HepG2 (cell line): ENCODE measurements at regions not wholly inside any gene's neighbourhood (a gene's known extent, or its start where the extent isn't known, plus 50 kb on each side); places are given as distances from the start of the nearest gene placed in this dataset.

Source experiments
- ATAC-seq: fragments of 200-7000 bp; cut with Tn5 transposase; 3 replicates; pipeline ENCODE4 v1.9.1; 2020; ENCODE audit warnings: mild to moderate bottlenecking, moderate library complexity
- BruUV-seq: library from RNA; stranded (reverse); fragments of 400-500 nt; replicated peaks from 2 replicates; lab custom pipeline; 2021; lab: Mats Ljungman, UMichigan
- CTCF ChIA-PET: fragments of 300-600 bp; formaldehyde crosslinking; extraction: SDS; loops from one replicate; lab custom pipeline; 2021; ENCODE audit warnings: low total read pairs, inconsistent platforms, low intra/inter-chr PET ratio; lab: Yijun Ruan, JAX
- POLR2A ChIA-PET: fragments of 350-600 bp; sonication (Branson Sonifier 250); formaldehyde crosslinking; loops from one replicate; lab custom pipeline; 2020; ENCODE audit warnings: antibody characterized with exemption, inconsistent platforms; lab: Yijun Ruan, JAX
- DNase-seq: peaks from one replicate; pipeline ENCODE4 v3.0.0-alpha.2; 2015; ENCODE audit warnings: low spot score
- FAIRE-seq: peaks from 3 replicates; lab custom pipeline; 2011; peaks lifted over from hg19 to GRCh38; lab: Jason Lieb, UNC
- H2AFZ ChIP-seq: one replicate; pipeline ENCODE4 v1.6.1; 2011; ENCODE audit warnings: low read length, inconsistent platforms
- H3K27ac ChIP-seq: fragments of 300-600 bp; 3 replicates; pipeline ENCODE4 v1.8.0; 2011; ENCODE audit warnings: mixed run types, mild to moderate bottlenecking, mixed read lengths, low read length, inconsistent platforms; ENCODE audit not compliant: insufficient read depth; ENCODE audit errors: extremely low read length
- H3K27me3 ChIP-seq, 2 experiments: fragments of 200-600 bp in 1 of 2; 2 replicates in 1 of 2; 3 replicates in 1 of 2; pipeline versions ENCODE4 v1.6.0 to v1.8.0; 2011; ENCODE audit warnings: low read length in 2 of 2, mild to moderate bottlenecking in 2 of 2, moderate library complexity in 2 of 2, inconsistent platforms in 1 of 2; ENCODE audit not compliant: insufficient read depth in 2 of 2, control insufficient read depth in 1 of 2
- H3K36me3 ChIP-seq, 2 experiments: fragments of 200-600 bp in 1 of 2; replicated peaks in 1 of 2; 2 replicates in 1 of 2; 3 replicates in 1 of 2; pipeline versions ENCODE4 v1.5.1 to v1.8.0; 2011; ENCODE audit warnings: low read length in 2 of 2, inconsistent platforms in 1 of 2; ENCODE audit not compliant: insufficient read depth in 2 of 2, control insufficient read depth in 1 of 2
- H3K4me1 ChIP-seq: 2 replicates; pipeline ENCODE4 v1.5.1; 2012; ENCODE audit warnings: low read length, inconsistent platforms; ENCODE audit not compliant: insufficient read depth
- H3K4me2 ChIP-seq: 2 replicates; pipeline ENCODE4 v1.6.0; 2011; ENCODE audit warnings: low read depth, low read length, inconsistent platforms
- H3K4me3 ChIP-seq, 3 experiments: fragments of 200-600 bp in 1 of 3; sonication (generic), shearing (Covaris generic) in 1 of 3; replicated peaks in 1 of 3; 2 replicates each; pipeline ENCODE4 v1.5.1; 2011 to 2016; ENCODE audit warnings: low read length in 3 of 3, inconsistent platforms in 2 of 3, low read depth in 2 of 3, mild to moderate bottlenecking in 2 of 3, control low read depth in 1 of 3, mixed read lengths in 1 of 3; ENCODE audit not compliant: insufficient read depth in 1 of 3
- H3K79me2 ChIP-seq: one replicate; pipeline ENCODE4 v1.6.1; 2011; ENCODE audit warnings: low read length, inconsistent platforms; ENCODE audit not compliant: insufficient read depth
- H3K9ac ChIP-seq: 2 replicates; pipeline ENCODE4 v1.6.0; 2011; ENCODE audit warnings: mild to moderate bottlenecking, low read depth, low read length, inconsistent platforms; ENCODE audit not compliant: insufficient read depth
- H3K9me3 ChIP-seq: 2 replicates; pipeline ENCODE4 v1.5.1; 2012; ENCODE audit warnings: mild to moderate bottlenecking, low read length
- H4K20me1 ChIP-seq: 2 replicates; pipeline ENCODE4 v1.6.0; 2011; ENCODE audit warnings: inconsistent platforms, mild to moderate bottlenecking, low read length, moderate library complexity; ENCODE audit not compliant: insufficient read depth
- AGO1 ChIP-seq: fragments of 200-400 bp; formaldehyde crosslinking; IDR thresholded peaks from 2 replicates; pipeline ENCODE4 v1.6.1; 2017; ENCODE audit warnings: mild to moderate bottlenecking, low read depth, low read length, moderate library complexity; ENCODE audit not compliant: poor library complexity, severe bottlenecking
- BHLHE40 ChIP-seq: IDR thresholded peaks from 2 replicates; pipeline ENCODE4 v1.6.1; 2011; ENCODE audit warnings: low read length, improper control_type of control experiment
- CEBPB ChIP-seq: IDR thresholded peaks from 2 replicates; pipeline ENCODE4 v1.6.1; 2011; ENCODE audit warnings: low read depth, low read length, improper control_type of control experiment, borderline replicate concordance
- ERF ChIP-seq: IDR thresholded peaks from 2 replicates; pipeline ENCODE4 v1.6.1; 2018; ENCODE audit warnings: missing biosample characterization, missing genetic modification reagents
- LRRFIP1 ChIP-seq: sonication (generic); formaldehyde crosslinking; conservative IDR thresholded peaks from 2 replicates; pipeline ENCODE4 v1.4.0; 2020; ENCODE audit warnings: missing genetic modification reagents
- TP53 ChIP-seq: sonication (generic); formaldehyde crosslinking; conservative IDR thresholded peaks from 2 replicates; pipeline ENCODE4 v1.4.0; 2020; ENCODE audit warnings: missing genetic modification reagents
- TRAFD1 ChIP-seq: sonication (generic); formaldehyde crosslinking; IDR thresholded peaks from 2 replicates; pipeline ENCODE4 v1.5.1; 2020; ENCODE audit warnings: missing genetic modification reagents, mild to moderate bottlenecking, borderline replicate concordance
- TRIM22 ChIP-seq: fragments of 450-650 bp; IDR thresholded peaks from 2 replicates; pipeline ENCODE4 v1.6.1; 2017
- ZBTB46 ChIP-seq: sonication (generic); formaldehyde crosslinking; IDR thresholded peaks from 2 replicates; pipeline ENCODE4 v1.4.0; 2020; ENCODE audit warnings: mild to moderate bottlenecking, missing genetic modification reagents, borderline replicate concordance
- ZFYVE20 ChIP-seq: sonication (generic); formaldehyde crosslinking; IDR thresholded peaks from 2 replicates; pipeline ENCODE4 v1.8.0; 2023; ENCODE audit warnings: low read depth, mild to moderate bottlenecking, moderate library complexity, missing genetic modification reagents, borderline replicate concordance
- ZNF225 ChIP-seq: sonication (generic); formaldehyde crosslinking; IDR thresholded peaks from 2 replicates; pipeline ENCODE4 v1.4.0; 2020; ENCODE audit warnings: mild to moderate bottlenecking, missing genetic modification reagents
- ZNF34 ChIP-seq: sonication (generic); formaldehyde crosslinking; IDR thresholded peaks from 2 replicates; pipeline ENCODE4 v1.4.0; 2020; ENCODE audit warnings: mild to moderate bottlenecking, missing genetic modification reagents, borderline replicate concordance
- ZNF382 ChIP-seq: sonication (generic); formaldehyde crosslinking; IDR thresholded peaks from 2 replicates; pipeline ENCODE4 v1.5.0; 2020; ENCODE audit warnings: missing genetic modification reagents, mild to moderate bottlenecking, borderline replicate concordance
- ZNF460 ChIP-seq: sonication (generic); formaldehyde crosslinking; IDR thresholded peaks from 2 replicates; pipeline ENCODE4 v1.5.1; 2020; ENCODE audit warnings: missing genetic modification reagents, mild to moderate bottlenecking, borderline replicate concordance
- ZNF780A ChIP-seq: sonication (generic); formaldehyde crosslinking; IDR thresholded peaks from 2 replicates; pipeline ENCODE4 v1.8.0; 2022; ENCODE audit warnings: mild to moderate bottlenecking, missing genetic modification reagents, moderate library complexity
- WGBS: methylation state at CpG from one replicate; pipeline ENCODE4 v1.1.6; 2017; ENCODE audit warnings: low lambda C conversion rate; 5-methylcytosine and 5-hydroxymethylcytosine counted together
- in situ Hi-C: cut with HindIII; loops from 2 replicates; pipeline ENCODE4 v1.10.0; 2017; ENCODE audit warnings: low pct_unique_long_range_greater_than_20kb; ENCODE audit not compliant: extremely low pct_ligation_motif_present
- intact Hi-C: fragments of 100-400 bp; cut with micrococcal nuclease; formaldehyde crosslinking; loops from one replicate; pipeline ENCODE4 v1.10.0; 2022; ENCODE audit not compliant: unreplicated experiment

GRCh38 chr20:59482351-59483187 is 121.8 kb upstream of the PHACTR3 start:
- ChIA-PET CTCF (no interaction called here), POLR2A (no interaction called here)
- H3K4me3 ChIP-seq: no peak overlapping the region
- no peak overlapping the region for H3K27ac ChIP-seq
- H3K4me1 ChIP-seq: no peaks in the 10 kb centered on the region
- H2AFZ ChIP-seq: no peak overlapping the region
- H3K9me3 ChIP-seq: no peaks in the 10 kb centered on the region
- no peak overlapping the region for H3K9ac ChIP-seq
- 6% methylated on average over 17 of the region's 17 CpGs for WGBS
- DNase-seq (no peak), FAIRE-seq (no peak), ATAC-seq (no peak)
- in situ Hi-C loops: no loop called here
- H3K27me3 ChIP-seq: peaks cover 6 to 50% of the 10 kb centered on the region in 2 experiments; a peak in 4 of 5 replicates
- no peak overlapping the region for H3K4me2 ChIP-seq
- H3K36me3 ChIP-seq: no peaks in the 10 kb centered on the region
- H4K20me1 ChIP-seq: no peaks in the 10 kb centered on the region
- intact Hi-C loops: no loop called here
- no TSS peak for BruUV-seq
- H3K79me2 ChIP-seq: no peaks in the 10 kb centered on the region
- no peak for TF ChIP-seq LRRFIP1 (CRISPR knock-in tag)
- no peak for TF ChIP-seq ERF (CRISPR knock-in tag)
- TF ChIP-seq ZNF34 (CRISPR knock-in tag): no peak
- no peak for TF ChIP-seq ZFYVE20 (CRISPR knock-in tag)
- TF ChIP-seq TRAFD1: no peak
- no peak for TF ChIP-seq BHLHE40
- TF ChIP-seq TP53 (CRISPR knock-in tag): no peak
- no peak for TF ChIP-seq CEBPB
- TF ChIP-seq ZNF225 (CRISPR knock-in tag): no peak
- TF ChIP-seq AGO1: no peak
- no peak for TF ChIP-seq ZNF780A (CRISPR knock-in tag)
- TF ChIP-seq ZBTB46: no peak
- TF ChIP-seq ZNF382 (CRISPR knock-in tag): no peak
- no peak for TF ChIP-seq ZNF460 (CRISPR knock-in tag)
- no peak for TF ChIP-seq TRIM22
